ENCODE measurements at regions not wholly inside any gene's neighbourhood (a gene's known extent, or its start where the extent isn't known, plus 50 kb on each side); places are given as distances from the start of the nearest gene placed in this dataset.

GRCh38 chr3:6204891-6205290 is 656.0 kb upstream of the GRM7 start:
- H3K4me1 Mint-ChIP-seq (ENCODE audit: low read depth) = peaks cover 2% of the 10 kb centered on the region
- no peaks in the 10 kb centered on the region for H3K27me3 Mint-ChIP-seq
- H3K36me3 Mint-ChIP-seq (ENCODE audit: insufficient read depth) = no peaks in the 10 kb centered on the region
- H3K27ac Mint-ChIP-seq = no peak overlapping the region
- H3K9me3 Mint-ChIP-seq (ENCODE audit: low read depth) = no peaks in the 10 kb centered on the region
- DNase-seq (ENCODE audit: low spot score, unreplicated experiment) = no peak
- no peak overlapping the region for H3K4me3 Mint-ChIP-seq (ENCODE audit: low read depth)
- TF ChIP-seq CTCF (IDR thresholded peaks at IDR 0.05; ENCODE audit: unreplicated experiment) = no peak

GRCh38 chr3:6216135-6217026 is 644.5 kb upstream of the GRM7 start:
- H3K27ac Mint-ChIP-seq = no peak overlapping the region
- H3K4me1 Mint-ChIP-seq (ENCODE audit: low read depth) = peaks cover 4% of the 10 kb centered on the region
- H3K4me3 Mint-ChIP-seq (ENCODE audit: low read depth) = no peak overlapping the region
- TF ChIP-seq CTCF (IDR thresholded peaks at IDR 0.05; ENCODE audit: unreplicated experiment) = no peak
- DNase-seq (ENCODE audit: low spot score, unreplicated experiment) = no peak
- H3K36me3 Mint-ChIP-seq (ENCODE audit: insufficient read depth) = no peaks in the 10 kb centered on the region
- no peaks in the 10 kb centered on the region for H3K9me3 Mint-ChIP-seq (ENCODE audit: low read depth)
- H3K27me3 Mint-ChIP-seq = no peaks in the 10 kb centered on the region

GRCh38 chr3:6220447-6220846 is 640.5 kb upstream of the GRM7 start:
- Mint-ChIP-seq H3K36me3 (ENCODE audit: insufficient read depth) (no peaks in the 10 kb centered on the region), H3K4me3 (ENCODE audit: low read depth) (no peak overlapping the region), H3K4me1 (ENCODE audit: low read depth) (peaks cover 8% of the 10 kb centered on the region), H3K27ac (no peak overlapping the region), H3K27me3 (no peaks in the 10 kb centered on the region), H3K9me3 (ENCODE audit: low read depth) (no peaks in the 10 kb centered on the region)
- no peak for DNase-seq (ENCODE audit: low spot score, unreplicated experiment)
- no peak for TF ChIP-seq CTCF (IDR thresholded peaks at IDR 0.05; ENCODE audit: unreplicated experiment)

- no peaks in the 10 kb centered on the region for H3K36me3 Mint-ChIP-seq (ENCODE audit: insufficient read depth)
- no peaks in the 10 kb centered on the region for H3K27me3 Mint-ChIP-seq
- no peak overlapping the region for H3K27ac Mint-ChIP-seq
- no peaks in the 10 kb centered on the region for H3K9me3 Mint-ChIP-seq (ENCODE audit: low read depth)
- DNase-seq (ENCODE audit: low spot score, unreplicated experiment) = no peak
- H3K4me1 Mint-ChIP-seq (ENCODE audit: low read depth) = peaks cover 4% of the 10 kb centered on the region
- no peak overlapping the region for H3K4me3 Mint-ChIP-seq (ENCODE audit: low read depth)
- no peak for TF ChIP-seq CTCF (IDR thresholded peaks at IDR 0.05; ENCODE audit: unreplicated experiment)
Measured at GRCh38 chr3:6222069-6222468, 638.8 kb upstream of the GRM7 start.

GRCh38 chr3:6223572-6223971 is 637.3 kb upstream of the GRM7 start:
- no peak for TF ChIP-seq CTCF (IDR thresholded peaks at IDR 0.05; ENCODE audit: unreplicated experiment)
- no peak for DNase-seq (ENCODE audit: low spot score, unreplicated experiment)
- no peaks in the 10 kb centered on the region for H3K9me3 Mint-ChIP-seq (ENCODE audit: low read depth)
- H3K27me3 Mint-ChIP-seq = no peaks in the 10 kb centered on the region
- peaks cover 4% of the 10 kb centered on the region for H3K4me1 Mint-ChIP-seq (ENCODE audit: low read depth)
- H3K36me3 Mint-ChIP-seq (ENCODE audit: insufficient read depth) = no peaks in the 10 kb centered on the region
- no peak overlapping the region for H3K27ac Mint-ChIP-seq
- H3K4me3 Mint-ChIP-seq (ENCODE audit: low read depth) = no peak overlapping the region
